AG10803 (cell line): ENCODE measurements at regions not wholly inside any gene's neighbourhood (a gene's known extent, or its start where the extent isn't known, plus 50 kb on each side); places are given as distances from the start of the nearest gene placed in this dataset.

Source experiments
- DNase-seq: peaks from one replicate; pipeline ENCODE4 v3.0.0; 2010; ENCODE audit warnings: low read depth
- H3K4me3 ChIP-seq: 2 replicates; pipeline ENCODE4 v1.5.1; 2011; ENCODE audit warnings: mild to moderate bottlenecking, low read length, control low read depth
- CTCF ChIP-seq: conservative IDR thresholded peaks from 2 replicates; pipeline ENCODE4 v1.5.1; 2011; ENCODE audit warnings: mild to moderate bottlenecking, low read length, control low read depth, inconsistent platforms

- no peak for DNase-seq
- TF ChIP-seq CTCF = no peak
- H3K4me3 ChIP-seq = no peak overlapping the region
Measured at GRCh38 chr10:53135213-53135896, 362.8 kb upstream of the MBL2 start.

- no peak for TF ChIP-seq CTCF
- no peak for DNase-seq
- H3K4me3 ChIP-seq = no peak overlapping the region
Measured at GRCh38 chr10:53134050-53134449, 361.5 kb upstream of the MBL2 start.

- no peak overlapping the region for H3K4me3 ChIP-seq
- DNase-seq = no peak
- TF ChIP-seq CTCF = no peak
Measured at GRCh38 chr10:53130337-53130736, 357.8 kb upstream of the MBL2 start.

- no peak for TF ChIP-seq CTCF
- DNase-seq = no peak
- no peak overlapping the region for H3K4me3 ChIP-seq
Measured at GRCh38 chr10:53127686-53128085, 355.1 kb upstream of the MBL2 start.

GRCh38 chr10:53123311-53123710 is 350.7 kb upstream of the MBL2 start:
- no peak for TF ChIP-seq CTCF

GRCh38 chr10:53122281-53122680 is 349.7 kb upstream of the MBL2 start:
- DNase-seq = no peak
- no peak for TF ChIP-seq CTCF
- H3K4me3 ChIP-seq = no peak overlapping the region

More at GRCh38 chr10:53123311-53123710, 350.7 kb upstream of the MBL2 start:
- DNase-seq = no peak
- H3K4me3 ChIP-seq = no peak overlapping the region

- no peak for TF ChIP-seq CTCF
- DNase-seq = no peak
Measured at GRCh38 chr10:53115660-53116059, 343.1 kb upstream of the MBL2 start.

More at GRCh38 chr10:53115660-53116059, 343.1 kb upstream of the MBL2 start:
- no peak overlapping the region for H3K4me3 ChIP-seq
